H1 (cell line): ENCODE measurements at regions not wholly inside any gene's neighbourhood (a gene's known extent, or its start where the extent isn't known, plus 50 kb on each side); places are given as distances from the start of the nearest gene placed in this dataset.

Source experiments
- RNF2 ChIP-seq: fragments of 200-900, 300-1000 bp; sonication (generic); IDR thresholded peaks from 2 replicates; pipeline ENCODE4 v1.7.1; 2016; ENCODE audit warnings: borderline replicate concordance, low read depth, mild to moderate bottlenecking, antibody characterized with exemption, low read length; ENCODE audit not compliant: poor library complexity, severe bottlenecking; ENCODE audit errors: missing control alignments
- SAP30 ChIP-seq: fragments of 300-600 bp; sonication (generic); IDR thresholded peaks from 2 replicates; pipeline ENCODE4 v1.7.1; 2012; ENCODE audit warnings: low read length, moderate library complexity, mild to moderate bottlenecking, inconsistent platforms; ENCODE audit not compliant: insufficient read depth, insufficient replicate concordance
- ZNF274 ChIP-seq: IDR thresholded peaks from 2 replicates; pipeline ENCODE4 v1.7.0; 2012; ENCODE audit warnings: low read length, borderline replicate concordance; ENCODE audit errors: extremely low read depth

DNA sequence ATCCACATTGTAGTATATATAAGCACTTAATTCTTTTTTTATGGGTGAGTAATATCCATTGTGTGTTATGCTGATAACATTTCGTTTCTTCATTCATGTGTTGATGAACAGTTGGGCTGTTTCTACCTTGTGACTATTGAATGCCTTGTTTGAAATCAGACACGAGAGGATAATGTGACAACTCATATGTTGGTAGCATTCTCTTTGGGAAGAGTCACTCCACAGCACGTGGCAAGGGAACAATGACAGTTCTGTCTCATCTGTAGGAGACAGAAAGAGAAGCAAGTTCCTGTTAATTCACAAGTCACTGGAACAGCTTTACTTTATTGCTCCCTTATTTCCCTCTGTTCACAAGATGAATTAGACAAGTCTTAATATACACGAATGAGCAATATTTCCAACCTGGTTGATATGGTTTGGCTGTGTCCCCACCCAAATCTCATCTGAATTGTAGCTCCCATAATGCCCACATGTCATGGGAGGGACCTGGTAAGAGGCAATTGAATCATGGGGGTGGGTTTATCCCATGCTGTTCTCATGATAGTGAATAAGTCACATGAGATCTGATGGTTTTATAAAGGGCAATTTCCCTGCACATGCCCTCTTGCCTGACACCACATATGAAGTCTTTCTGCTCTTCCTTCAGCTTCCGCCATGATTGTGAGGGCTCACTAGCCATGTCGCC, 125.3 kb downstream of the SEC23IP start (continued):
- TF ChIP-seq ZNF274 (no peak), SAP30 (no peak), RNF2 (no peak)
